Astrocyte (in vitro differentiated cells and primary cell): ENCODE measurements at regions not wholly inside any gene's neighbourhood (a gene's known extent, or its start where the extent isn't known, plus 50 kb on each side); places are given as distances from the start of the nearest gene placed in this dataset.

Source experiments
- DNase-seq: peaks from one replicate; pipeline ENCODE4 v3.0.0-alpha.2; 2010; ENCODE audit warnings: low read depth
- FAIRE-seq: peaks from 2 replicates; lab custom pipeline; 2011; peaks lifted over from hg19 to GRCh38; lab: Jason Lieb, UNC
- H2AFZ ChIP-seq: 2 replicates; pipeline ENCODE4 v1.6.0; 2012; ENCODE audit warnings: low read depth, low read length, inconsistent platforms
- H3K27ac ChIP-seq: 2 replicates; pipeline ENCODE4 v1.5.1; 2011; ENCODE audit warnings: low read depth, low read length, inconsistent platforms
- H3K27me3 ChIP-seq: 2 replicates; pipeline ENCODE4 v1.6.0; 2011; ENCODE audit warnings: low read length, inconsistent platforms; ENCODE audit not compliant: insufficient read depth
- H3K36me3 ChIP-seq: 2 replicates; pipeline ENCODE4 v1.5.1; 2011; ENCODE audit warnings: low read length, inconsistent platforms; ENCODE audit not compliant: insufficient read depth
- H3K4me1 ChIP-seq: 2 replicates; pipeline ENCODE4 v1.5.1; 2011; ENCODE audit warnings: low read length, inconsistent platforms; ENCODE audit not compliant: insufficient read depth
- H3K4me2 ChIP-seq: 2 replicates; pipeline ENCODE4 v1.6.0; 2012; ENCODE audit warnings: low read length, inconsistent platforms
- H3K4me3 ChIP-seq: 2 replicates; pipeline ENCODE4 v1.5.1; 2011; ENCODE audit warnings: low read depth, mild to moderate bottlenecking, low read length, inconsistent platforms; ENCODE audit not compliant: insufficient read depth
- H3K79me2 ChIP-seq: 2 replicates; pipeline ENCODE4 v1.6.0; 2012; ENCODE audit warnings: mild to moderate bottlenecking, low read length, inconsistent platforms; ENCODE audit not compliant: insufficient read depth
- H3K9ac ChIP-seq: 2 replicates; pipeline ENCODE4 v1.6.0; 2012; ENCODE audit warnings: mild to moderate bottlenecking, low read length, inconsistent platforms
- H3K9me3 ChIP-seq: 2 replicates; pipeline ENCODE4 v1.5.1; 2012; ENCODE audit warnings: low read depth, mild to moderate bottlenecking, low read length, inconsistent platforms; ENCODE audit not compliant: insufficient read depth
- H4K20me1 ChIP-seq: 2 replicates; pipeline ENCODE4 v1.6.0; 2012; ENCODE audit warnings: low read length, inconsistent platforms; ENCODE audit not compliant: insufficient read depth
- H3K27ac Mint-ChIP-seq: one replicate; pipeline ENCODE4 v1.8.0; 2021; ENCODE audit warnings: mild to moderate bottlenecking, mixed read lengths; ENCODE audit not compliant: unreplicated experiment
- H3K27me3 Mint-ChIP-seq: one replicate; pipeline ENCODE4 v1.8.0; 2021; ENCODE audit warnings: low read depth, mixed read lengths; ENCODE audit not compliant: unreplicated experiment
- H3K36me3 Mint-ChIP-seq: one replicate; pipeline ENCODE4 v1.8.0; 2021; ENCODE audit warnings: low read depth, mixed read lengths; ENCODE audit not compliant: unreplicated experiment
- H3K4me1 Mint-ChIP-seq: one replicate; pipeline ENCODE4 v1.8.0; 2021; ENCODE audit warnings: low read depth, mixed read lengths; ENCODE audit not compliant: unreplicated experiment
- H3K4me3 Mint-ChIP-seq: one replicate; pipeline ENCODE4 v1.8.0; 2021; ENCODE audit warnings: mild to moderate bottlenecking, moderate library complexity, mixed read lengths; ENCODE audit not compliant: unreplicated experiment
- H3K9me3 Mint-ChIP-seq: one replicate; pipeline ENCODE4 v1.8.0; 2021; ENCODE audit warnings: mild to moderate bottlenecking, mixed read lengths; ENCODE audit not compliant: unreplicated experiment
- CTCF ChIP-seq: IDR thresholded peaks from 2 replicates; pipeline ENCODE4 v1.5.1; 2011; ENCODE audit warnings: low read depth, mild to moderate bottlenecking, inconsistent platforms, low read length, moderate library complexity; ENCODE audit not compliant: insufficient read depth
- EZH2 ChIP-seq: IDR thresholded peaks from 2 replicates; pipeline ENCODE4 v1.6.1; 2012; ENCODE audit warnings: mild to moderate bottlenecking, low read length, inconsistent platforms; ENCODE audit not compliant: insufficient read depth

DNA sequence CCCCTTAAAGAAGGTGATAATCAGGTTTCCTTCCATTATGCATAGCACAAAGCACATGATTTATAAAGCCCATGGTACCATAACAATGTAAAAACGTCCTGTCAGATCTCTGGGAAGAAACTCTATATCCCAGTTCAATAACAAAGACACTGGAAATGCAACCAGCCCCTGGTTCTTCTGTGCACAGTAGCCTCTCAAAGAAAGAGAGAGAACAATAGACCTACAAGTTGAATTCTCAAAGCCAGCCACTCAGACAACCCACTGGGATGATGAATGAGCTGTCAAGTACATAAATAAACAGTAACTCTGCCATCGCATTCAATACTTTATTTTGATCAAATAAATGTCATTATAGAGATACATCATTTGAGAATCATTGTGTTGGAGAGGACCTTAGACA lies 400.1 kb upstream of the CPEB2 start:
- Histone ChIP-seq H4K20me1 (no peaks in the 10 kb centered on the region), H3K9me3 (no peaks in the 10 kb centered on the region), H3K4me2 (no peak overlapping the region), H2AFZ (no peak overlapping the region), H3K4me1 (no peaks in the 10 kb centered on the region), H3K27me3 (no peaks in the 10 kb centered on the region), H3K27ac (no peak overlapping the region), H3K79me2 (no peaks in the 10 kb centered on the region), H3K9ac (no peak overlapping the region), H3K36me3 (no peaks in the 10 kb centered on the region), H3K4me3 (no peak overlapping the region)
- Mint-ChIP-seq H3K27me3 (no peaks in the 10 kb centered on the region), H3K4me1 (peaks cover 4% of the 10 kb centered on the region), H3K27ac (no peak overlapping the region), H3K9me3 (no peaks in the 10 kb centered on the region), H3K4me3 (no peak overlapping the region), H3K36me3 (no peaks in the 10 kb centered on the region)
- DNase-seq: no peak
- no peak for TF ChIP-seq CTCF
- no peak for TF ChIP-seq EZH2
- no peak for FAIRE-seq

DNA sequence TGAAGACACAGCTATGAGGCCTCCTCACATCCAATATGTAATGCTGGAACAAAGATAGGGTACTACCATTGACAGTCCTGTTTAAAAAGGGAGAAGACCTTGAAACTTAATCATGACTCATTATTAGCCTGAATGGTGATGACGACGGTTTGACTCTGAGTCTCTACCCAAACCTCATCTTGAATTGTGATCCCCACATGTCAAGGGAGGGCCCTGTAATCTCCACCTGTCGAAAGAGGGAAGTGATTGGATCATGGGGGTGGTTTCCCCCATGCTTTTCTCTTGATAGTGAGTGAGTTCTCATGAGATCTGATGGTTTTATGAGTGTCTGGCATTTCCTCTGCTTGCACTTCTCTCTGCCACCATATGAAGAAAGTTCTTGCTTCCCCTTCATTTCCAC lies 395.3 kb upstream of the CPEB2 start:
- Histone ChIP-seq H4K20me1 (no peaks in the 10 kb centered on the region), H3K9me3 (no peaks in the 10 kb centered on the region), H3K27me3 (no peaks in the 10 kb centered on the region), H3K9ac (no peak overlapping the region), H3K4me3 (no peak overlapping the region), H3K36me3 (no peaks in the 10 kb centered on the region), H3K4me1 (no peaks in the 10 kb centered on the region), H3K4me2 (no peak overlapping the region), H3K27ac (no peak overlapping the region), H3K79me2 (no peaks in the 10 kb centered on the region), H2AFZ (no peak overlapping the region)
- H3K27me3 Mint-ChIP-seq: no peaks in the 10 kb centered on the region
- no peaks in the 10 kb centered on the region for H3K36me3 Mint-ChIP-seq
- H3K27ac Mint-ChIP-seq: no peak overlapping the region
- FAIRE-seq (no peak), DNase-seq (no peak)
- TF ChIP-seq CTCF: no peak
- no peak for TF ChIP-seq EZH2
- H3K4me3 Mint-ChIP-seq: no peak overlapping the region
- H3K9me3 Mint-ChIP-seq: no peaks in the 10 kb centered on the region
- peaks cover 5% of the 10 kb centered on the region for H3K4me1 Mint-ChIP-seq

- DNase-seq: no peak
Measured at GRCh38 chr4:14607578-14607977, 394.7 kb upstream of the CPEB2 start.

More at GRCh38 chr4:14607578-14607977, 394.7 kb upstream of the CPEB2 start:
- Mint-ChIP-seq H3K27me3 (no peaks in the 10 kb centered on the region), H3K27ac (no peak overlapping the region), H3K36me3 (no peaks in the 10 kb centered on the region), H3K4me1 (peaks cover 5% of the 10 kb centered on the region), H3K9me3 (no peaks in the 10 kb centered on the region), H3K4me3 (no peak overlapping the region)
- H3K4me3 ChIP-seq: no peak overlapping the region
- no peak overlapping the region for H3K9ac ChIP-seq
- H3K36me3 ChIP-seq: no peaks in the 10 kb centered on the region
- no peak overlapping the region for H2AFZ ChIP-seq
- no peaks in the 10 kb centered on the region for H3K79me2 ChIP-seq
- TF ChIP-seq CTCF: no peak
- TF ChIP-seq EZH2: no peak
- no peaks in the 10 kb centered on the region for H3K9me3 ChIP-seq
- H3K4me2 ChIP-seq: no peak overlapping the region
- H4K20me1 ChIP-seq: no peaks in the 10 kb centered on the region
- H3K4me1 ChIP-seq: no peaks in the 10 kb centered on the region
- H3K27me3 ChIP-seq: no peaks in the 10 kb centered on the region
- FAIRE-seq: no peak
- no peak overlapping the region for H3K27ac ChIP-seq
